Fibroblast of skin of left quadriceps (primary cell): ENCODE measurements at regions not wholly inside any gene's neighbourhood (a gene's known extent, or its start where the extent isn't known, plus 50 kb on each side); places are given as distances from the start of the nearest gene placed in this dataset.

ENCODE experiments used
- DNase-seq, 2 experiments: peaks; one replicate each; pipeline ENCODE4 v3.0.0-alpha.2; 2013; ENCODE audit warnings: low read depth in 2 of 2

DNA sequence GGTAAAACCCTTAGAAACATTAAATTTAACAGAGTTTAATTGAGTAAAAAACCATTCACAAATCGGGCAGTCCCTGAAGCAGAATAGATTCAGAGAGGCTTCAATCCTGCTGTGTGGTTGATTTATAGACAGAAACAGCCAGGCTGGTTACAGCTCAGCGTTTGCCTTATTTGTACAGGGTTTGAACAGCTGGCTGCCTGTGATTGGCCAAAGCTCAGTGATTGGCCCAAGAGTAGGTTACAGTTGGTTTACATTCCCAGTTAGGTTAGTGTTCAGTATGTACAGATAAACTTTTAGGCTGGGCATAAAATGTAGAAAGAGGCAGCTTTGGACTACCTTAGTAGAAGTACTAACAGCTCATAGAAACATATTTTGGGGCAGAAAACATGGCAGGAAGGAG, 210.4 kb upstream of the ELAC2 start:
- no peak for DNase-seq

GRCh38 chr17:13222975-13223374, 205.1 kb upstream of the ELAC2 start:
- no peak for DNase-seq

GRCh38 chr17:13212860-13213259, 195.0 kb upstream of the ELAC2 start:
- DNase-seq, result no peak

DNA sequence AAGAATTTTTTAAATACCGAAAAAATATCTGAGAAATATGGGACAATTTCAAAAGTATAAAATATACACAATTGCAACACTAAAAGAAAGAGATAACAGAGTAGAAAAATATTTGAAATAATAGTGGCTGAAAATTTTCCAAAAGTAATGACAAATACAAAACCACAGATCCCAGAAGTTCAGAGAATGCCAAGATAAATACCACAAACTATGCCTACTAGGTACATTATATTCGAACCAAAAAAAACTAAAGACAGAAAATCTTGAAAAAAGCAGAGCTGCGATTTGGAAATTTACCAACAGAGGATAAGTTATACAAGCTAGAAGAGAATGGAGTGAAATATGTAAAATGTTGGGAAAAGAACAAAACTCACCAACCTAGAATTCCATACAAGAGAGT, 191.3 kb upstream of the ELAC2 start:
- peak; percentile 33 to 37 for DNase-seq

DNA sequence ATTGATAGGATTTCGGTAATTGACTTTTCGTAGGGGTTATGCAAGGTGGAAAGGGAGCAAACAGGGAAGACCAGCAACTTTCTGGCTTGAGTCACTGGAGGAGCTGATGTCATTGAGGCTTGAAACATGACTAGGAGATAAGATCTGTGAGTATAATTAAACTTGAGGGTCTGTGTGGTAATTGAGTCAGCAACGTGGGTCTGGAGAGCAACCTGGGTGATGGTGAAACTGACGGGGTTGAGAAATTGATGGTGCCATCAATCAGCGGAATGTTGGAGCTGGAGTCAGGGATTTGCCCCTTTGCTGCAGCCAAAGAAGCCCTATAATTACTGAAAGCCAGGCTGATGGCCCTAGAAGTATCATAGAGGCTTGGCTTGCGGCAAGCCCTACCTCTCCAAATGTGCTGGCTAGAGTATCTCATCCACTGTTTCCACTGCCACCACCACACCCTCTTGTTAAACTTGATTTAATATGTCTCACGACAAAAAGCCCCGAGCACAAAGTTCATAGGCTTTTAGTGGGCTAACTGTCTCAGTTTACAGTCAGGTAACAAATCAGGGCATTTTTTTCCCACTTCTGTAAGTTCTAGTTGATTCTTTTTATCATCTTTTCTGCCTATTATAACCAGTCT, 186.9 kb upstream of the ELAC2 start:
- DNase-seq, result no peak

DNA sequence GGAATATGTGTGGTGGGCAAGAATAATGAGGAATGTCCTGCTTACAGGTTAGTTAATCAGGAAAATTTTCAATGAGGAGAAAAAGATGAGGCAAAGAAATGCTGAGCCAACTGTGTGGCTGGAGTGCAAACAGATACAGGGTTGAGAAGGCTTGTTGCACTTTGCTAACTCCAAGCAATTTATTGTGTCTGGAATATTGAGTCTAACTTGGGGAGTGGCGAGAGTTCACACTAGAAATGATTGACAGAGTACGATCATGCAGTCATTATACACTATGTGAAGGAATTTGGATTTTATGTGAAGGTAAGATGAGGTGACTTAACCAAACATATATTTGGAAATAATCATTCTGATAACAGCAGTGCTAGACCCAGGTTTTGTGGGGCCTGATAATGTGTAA, 185.0 kb upstream of the ELAC2 start:
- no peak for DNase-seq

DNA sequence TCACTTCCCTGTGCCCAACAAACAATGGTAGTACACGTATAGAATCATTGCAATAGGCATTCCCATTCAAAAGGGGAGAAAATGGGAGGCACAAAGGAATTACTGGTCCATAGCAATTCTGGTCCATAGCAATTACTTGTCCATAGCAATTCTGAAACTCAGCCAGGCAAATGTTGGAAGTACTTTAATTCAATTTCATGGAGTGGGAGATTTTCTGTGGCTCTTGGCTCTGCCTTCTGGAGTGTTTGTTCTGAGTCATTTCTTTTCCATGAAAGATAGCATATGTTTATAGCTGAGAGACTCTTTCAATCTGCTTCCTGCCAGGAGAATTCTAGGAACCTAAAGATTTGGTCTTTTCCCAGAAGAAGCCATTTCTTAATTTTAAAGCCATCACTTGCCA, 182.8 kb upstream of the ELAC2 start:
- no peak for DNase-seq

GRCh38 chr17:13199425-13199824, 181.6 kb upstream of the ELAC2 start:
- DNase-seq, result no peak

- no peak for DNase-seq
These were observed 179.8 kb upstream of the ELAC2 start for GRCh38 chr17:13197586-13197985.

GRCh38 chr17:13194887-13195286, 177.1 kb upstream of the ELAC2 start:
- DNase-seq, result peak in 1 of 2 experiments; percentile 33

GRCh38 chr17:13182854-13183253, 165.0 kb upstream of the ELAC2 start:
- DNase-seq, result no peak

DNA sequence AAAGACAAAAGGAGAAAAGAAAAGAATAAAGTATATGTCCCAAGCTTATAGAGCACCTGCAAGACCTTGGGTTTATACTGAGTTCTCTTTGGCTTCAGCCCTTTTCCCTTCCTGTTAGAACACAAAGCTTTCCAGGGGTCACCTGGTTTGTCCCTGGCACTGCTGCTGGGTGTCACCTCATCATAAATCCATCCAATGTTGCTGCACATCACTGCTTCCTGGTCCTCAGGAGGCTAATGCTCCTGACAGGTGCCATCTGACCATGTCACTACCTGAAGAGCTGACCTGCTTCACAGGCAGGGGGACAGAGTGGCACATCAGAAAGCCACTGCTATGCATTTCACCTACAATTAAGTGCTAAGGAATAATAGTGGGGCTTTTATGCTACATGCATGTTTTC, 164.6 kb upstream of the ELAC2 start:
- no peak for DNase-seq

DNA sequence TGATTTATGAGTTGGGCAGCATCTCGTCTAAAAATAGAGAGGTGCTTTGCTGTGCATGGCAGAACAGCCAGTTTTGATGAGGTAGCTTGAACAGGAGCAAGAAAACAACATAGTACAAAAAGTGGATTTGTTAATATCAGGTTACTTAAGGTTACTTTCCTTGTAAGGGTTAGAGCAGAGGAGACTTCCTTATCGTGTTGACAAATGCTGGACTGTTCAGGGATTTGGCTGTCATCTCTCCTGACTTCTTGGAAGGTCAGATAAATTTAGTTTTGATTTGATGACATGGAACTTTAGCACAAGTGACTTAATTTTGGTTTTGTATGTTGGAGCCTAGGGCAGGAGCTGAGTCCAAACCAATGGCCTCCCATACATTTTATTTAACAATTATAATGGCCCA, 163.9 kb upstream of the ELAC2 start:
- DNase-seq, result no peak

DNA sequence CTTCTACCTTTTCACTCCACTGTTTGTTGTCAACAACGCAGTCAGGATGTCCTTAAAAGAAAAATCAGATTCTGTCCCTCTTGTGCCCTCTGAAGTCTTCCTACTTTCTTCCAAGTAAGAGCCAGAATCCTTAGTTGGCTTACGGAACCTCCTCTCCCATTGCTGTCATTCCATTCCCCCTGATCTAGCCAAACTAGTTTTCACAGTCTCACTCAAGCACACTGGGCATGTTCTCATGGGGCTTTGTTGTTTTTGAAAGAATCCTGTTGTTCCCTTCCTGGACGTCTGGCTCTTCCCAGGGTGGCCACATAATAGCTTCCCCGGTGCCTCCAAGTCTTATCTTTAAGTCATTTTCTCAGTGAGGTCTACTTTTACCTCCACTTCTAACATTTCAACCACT, 158.6 kb upstream of the ELAC2 start:
- no peak for DNase-seq

DNA sequence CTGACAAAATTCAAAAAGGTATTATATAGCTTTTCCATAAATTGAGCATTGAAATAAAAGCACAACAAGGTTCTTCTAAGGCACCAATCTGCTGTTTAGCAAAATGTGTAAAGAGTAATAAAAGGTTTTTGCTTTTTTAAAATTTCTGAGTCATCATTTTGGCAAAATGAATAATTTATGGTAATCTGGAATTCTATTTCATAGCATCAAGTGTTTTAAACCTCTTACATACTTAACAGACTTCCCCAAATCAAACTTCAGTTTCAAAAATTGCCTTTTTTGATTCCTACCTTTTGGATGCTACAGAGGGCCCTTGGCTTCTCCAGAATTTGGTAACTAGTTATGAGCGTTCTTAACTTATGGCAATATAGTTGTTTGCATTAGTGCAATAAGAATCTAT, 154.0 kb upstream of the ELAC2 start:
- no peak for DNase-seq

GRCh38 chr17:13162361-13162760, 144.5 kb upstream of the ELAC2 start:
- no peak for DNase-seq

DNA sequence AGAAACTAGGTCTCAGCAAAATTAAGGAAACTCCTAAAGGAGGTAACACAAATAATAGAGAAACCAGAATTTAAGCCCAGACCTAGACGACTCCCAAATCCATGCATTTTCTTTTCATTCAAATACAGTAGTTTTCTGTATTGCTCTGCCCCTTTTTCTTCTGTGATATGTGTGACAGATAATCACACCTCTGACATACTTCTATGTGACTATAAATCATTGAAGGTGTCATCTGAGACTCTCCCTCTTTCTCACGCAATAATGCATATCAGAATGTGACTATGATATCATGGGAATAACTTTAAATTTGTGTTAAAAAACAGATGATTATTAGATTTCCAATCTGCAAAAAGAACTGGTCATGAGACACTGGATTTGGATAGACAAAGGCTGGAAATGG, 143.0 kb upstream of the ELAC2 start:
- DNase-seq, result no peak

- DNase-seq, result peak in 1 of 2 experiments; percentile 15
These were observed 142.5 kb upstream of the ELAC2 start for GRCh38 chr17:13160296-13160695.

DNA sequence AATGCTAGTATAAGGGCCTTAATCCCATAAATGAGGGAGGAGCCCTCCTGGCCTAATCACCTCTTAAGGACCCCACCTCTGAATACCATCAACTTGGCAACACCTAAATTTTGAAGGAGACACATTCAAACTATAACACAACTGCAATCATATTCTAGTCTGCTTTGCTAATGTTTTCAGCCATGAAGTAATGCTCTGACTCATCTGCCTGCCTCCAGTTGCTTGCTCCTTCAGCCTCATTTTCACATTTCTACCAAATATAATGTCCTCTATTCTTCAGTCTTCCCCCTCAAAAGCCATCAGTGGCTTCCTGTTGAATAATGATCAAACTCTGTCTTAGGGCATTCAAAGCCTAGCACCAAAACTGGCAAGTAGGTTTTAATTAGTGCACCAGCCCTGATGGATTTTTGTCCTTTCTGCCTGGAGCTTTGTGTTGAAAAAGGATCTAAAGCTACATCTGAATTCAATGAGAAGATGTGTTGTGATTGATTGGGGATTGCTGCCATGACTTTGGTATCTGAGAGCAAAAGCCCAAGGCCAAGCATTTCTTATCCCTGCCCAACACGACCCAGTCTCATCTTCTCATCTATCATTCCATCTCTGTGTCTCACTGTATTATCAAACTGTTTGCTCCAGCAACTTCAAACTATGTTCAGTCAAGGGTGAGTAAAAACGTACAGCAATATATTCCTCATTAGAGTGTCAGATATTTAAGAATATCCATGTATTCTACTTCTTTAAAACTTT, 140.8 kb upstream of the ELAC2 start:
- peak in 1 of 2 experiments; percentile 6 for DNase-seq

GRCh38 chr17:13157656-13158055, 139.8 kb upstream of the ELAC2 start:
- DNase-seq, result peak; percentile 37 to 39

DNA sequence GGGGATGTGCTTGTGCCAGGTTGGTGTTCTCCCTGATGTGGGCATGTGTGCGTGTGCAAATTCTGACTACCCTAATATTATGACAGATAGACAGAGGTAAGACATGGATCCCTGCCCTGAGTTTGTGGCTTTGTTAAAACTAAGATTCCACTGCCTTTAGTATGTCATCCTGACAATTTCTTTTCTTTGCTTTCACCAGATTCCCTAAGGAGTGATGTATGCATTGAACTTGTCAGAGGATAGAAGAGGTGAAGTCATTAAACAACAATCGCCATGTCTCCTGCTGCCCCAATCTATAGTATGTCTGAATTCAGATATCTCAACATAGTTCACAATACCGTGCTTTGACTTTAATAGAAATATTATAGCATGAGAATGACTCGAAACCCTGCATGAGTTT, 137.1 kb upstream of the ELAC2 start:
- DNase-seq, result peak in 1 of 2 experiments; percentile 4

- DNase-seq, result peak; percentile 30 to 35
These were observed 136.6 kb upstream of the ELAC2 start for GRCh38 chr17:13154398-13154797.

DNA sequence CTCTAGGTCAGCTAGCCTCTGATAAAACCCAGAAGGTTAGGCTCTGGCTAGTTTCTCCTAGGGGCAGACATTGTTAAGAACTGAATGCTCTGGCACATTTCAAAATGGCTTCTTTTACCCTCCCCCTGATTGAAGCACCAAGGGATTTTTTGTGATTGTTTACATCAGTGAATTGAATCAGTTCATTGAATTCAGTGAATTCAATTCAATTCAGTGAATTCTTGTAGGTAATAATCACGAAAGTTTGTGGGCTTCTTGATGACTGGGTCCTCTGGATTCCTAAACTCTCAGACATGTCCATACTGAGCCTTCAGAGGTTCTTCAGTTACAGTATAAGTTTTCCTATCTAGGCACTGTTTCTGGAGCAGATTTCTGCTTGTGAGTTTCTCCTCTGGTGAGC, 135.2 kb upstream of the ELAC2 start:
- DNase-seq, result peak; percentile 35 to 40

DNA sequence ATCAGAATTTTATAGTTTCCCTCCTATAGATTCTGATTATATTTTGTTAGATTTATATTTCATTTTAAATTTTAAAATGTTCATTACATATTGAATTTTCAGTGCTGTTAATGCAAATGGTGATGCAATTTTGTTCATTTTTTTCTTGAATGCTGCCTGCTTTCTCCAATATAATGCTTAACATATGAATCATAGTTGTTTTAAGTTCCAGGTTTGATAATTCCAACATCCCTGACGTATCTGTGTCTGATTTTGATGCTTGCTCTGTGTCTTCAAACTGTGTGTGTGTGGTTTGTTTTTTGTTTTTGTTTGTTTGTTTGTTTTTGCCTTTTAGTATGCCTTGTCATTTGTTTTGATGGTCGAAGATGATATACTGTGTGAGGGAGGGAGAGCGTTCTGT, 134.7 kb upstream of the ELAC2 start:
- peak in 1 of 2 experiments; percentile 18 for DNase-seq
